Type B pancreatic cell (in vitro differentiated cells): ENCODE measurements at regions not wholly inside any gene's neighbourhood (a gene's known extent, or its start where the extent isn't known, plus 50 kb on each side); places are given as distances from the start of the nearest gene placed in this dataset.

Source experiments
- DNase-seq: peaks from one replicate; pipeline ENCODE4 v3.0.0; 2021; ENCODE audit warnings: mixed read lengths; ENCODE audit not compliant: unreplicated experiment; ENCODE audit errors: extremely low spot score
- H3K27ac Mint-ChIP-seq: 2 replicates; pipeline ENCODE4 v1.8.0; 2021; ENCODE audit warnings: mild to moderate bottlenecking, mixed read lengths
- H3K27me3 Mint-ChIP-seq: 2 replicates; pipeline ENCODE4 v1.8.0; 2021; ENCODE audit warnings: mixed read lengths
- H3K36me3 Mint-ChIP-seq: 2 replicates; pipeline ENCODE4 v1.8.0; 2021; ENCODE audit warnings: mixed read lengths
- H3K4me1 Mint-ChIP-seq: one replicate; pipeline ENCODE4 v1.8.0; 2021; ENCODE audit warnings: mixed read lengths; ENCODE audit not compliant: unreplicated experiment
- H3K4me3 Mint-ChIP-seq: 2 replicates; pipeline ENCODE4 v1.8.0; 2021; ENCODE audit warnings: mild to moderate bottlenecking, mixed read lengths
- H3K9me3 Mint-ChIP-seq: 2 replicates; pipeline ENCODE4 v1.8.0; 2021; ENCODE audit warnings: mixed read lengths
- CTCF ChIP-seq: fragments of 200-600 bp; sonication (generic); conservative IDR thresholded peaks from 2 replicates; pipeline ENCODE4 v1.5.0; 2021; ENCODE audit warnings: antibody characterized with exemption, mild to moderate bottlenecking

- Mint-ChIP-seq H3K27ac (no peak overlapping the region), H3K4me3 (no peak overlapping the region), H3K27me3 (peaks cover 4% of the 10 kb centered on the region), H3K36me3 (no peaks in the 10 kb centered on the region), H3K9me3 (peaks cover 6% of the 10 kb centered on the region), H3K4me1 (peaks cover 8% of the 10 kb centered on the region)
- no peak for DNase-seq
- no peak for TF ChIP-seq CTCF
Observed at GRCh38 chr14:85118274-85118673, 411.7 kb upstream of the FLRT2 start.

- no peak overlapping the region for H3K27ac Mint-ChIP-seq
- H3K27me3 Mint-ChIP-seq = peaks cover 4% of the 10 kb centered on the region
- H3K36me3 Mint-ChIP-seq = no peaks in the 10 kb centered on the region
- H3K4me1 Mint-ChIP-seq = peaks cover 1% of the 10 kb centered on the region
- TF ChIP-seq CTCF = no peak
- H3K4me3 Mint-ChIP-seq = no peak overlapping the region
- DNase-seq = no peak
- peaks cover 5% of the 10 kb centered on the region for H3K9me3 Mint-ChIP-seq
Observed at GRCh38 chr14:85122690-85123089, 407.3 kb upstream of the FLRT2 start.

GRCh38 chr14:85123755-85124154, 406.2 kb upstream of the FLRT2 start:
- H3K27ac Mint-ChIP-seq = no peak overlapping the region
- no peaks in the 10 kb centered on the region for H3K4me1 Mint-ChIP-seq
- no peak for TF ChIP-seq CTCF
- H3K36me3 Mint-ChIP-seq = no peaks in the 10 kb centered on the region
- no peak overlapping the region for H3K4me3 Mint-ChIP-seq
- peaks cover 5% of the 10 kb centered on the region for H3K9me3 Mint-ChIP-seq
- peaks cover 4% of the 10 kb centered on the region for H3K27me3 Mint-ChIP-seq
- DNase-seq = no peak

GRCh38 chr14:85124631-85125290, 405.2 kb upstream of the FLRT2 start:
- no peaks in the 10 kb centered on the region for H3K36me3 Mint-ChIP-seq
- H3K4me3 Mint-ChIP-seq = no peak overlapping the region
- peaks cover 4% of the 10 kb centered on the region for H3K27me3 Mint-ChIP-seq
- no peak for DNase-seq
- H3K9me3 Mint-ChIP-seq = peaks cover 2% of the 10 kb centered on the region
- TF ChIP-seq CTCF = no peak
- H3K4me1 Mint-ChIP-seq = no peaks in the 10 kb centered on the region
- no peak overlapping the region for H3K27ac Mint-ChIP-seq

GRCh38 chr14:85125291-85125670, 404.7 kb upstream of the FLRT2 start:
- H3K9me3 Mint-ChIP-seq = no peaks in the 10 kb centered on the region
- no peak overlapping the region for H3K4me3 Mint-ChIP-seq
- H3K27ac Mint-ChIP-seq = no peak overlapping the region
- H3K27me3 Mint-ChIP-seq = peaks cover 4% of the 10 kb centered on the region
- DNase-seq = no peak
- no peak for TF ChIP-seq CTCF
- no peaks in the 10 kb centered on the region for H3K4me1 Mint-ChIP-seq
- no peaks in the 10 kb centered on the region for H3K36me3 Mint-ChIP-seq

GRCh38 chr14:85129921-85130320, 400.0 kb upstream of the FLRT2 start:
- Mint-ChIP-seq H3K36me3 (no peaks in the 10 kb centered on the region), H3K9me3 (no peaks in the 10 kb centered on the region), H3K4me3 (no peak overlapping the region), H3K4me1 (peaks cover 4% of the 10 kb centered on the region), H3K27me3 (no peaks in the 10 kb centered on the region), H3K27ac (no peak overlapping the region)
- DNase-seq = no peak
- TF ChIP-seq CTCF = no peak
